HUDEP-2 (cell line): ENCODE measurements at regions not wholly inside any gene's neighbourhood (a gene's known extent, or its start where the extent isn't known, plus 50 kb on each side); places are given as distances from the start of the nearest gene placed in this dataset.
"Not testable (repeated sequence)": the region's sequence is repeated elsewhere in the genome, so short reads cannot be mapped to it uniquely, and the experiment has no call there.

Experiments used
- DNase-seq, 76 experiments: peaks; one replicate each; lab custom pipeline; 2025; ENCODE audit not compliant: unreplicated experiment in 76 of 76; lab: John Stamatoyannopoulos, UW

DNA sequence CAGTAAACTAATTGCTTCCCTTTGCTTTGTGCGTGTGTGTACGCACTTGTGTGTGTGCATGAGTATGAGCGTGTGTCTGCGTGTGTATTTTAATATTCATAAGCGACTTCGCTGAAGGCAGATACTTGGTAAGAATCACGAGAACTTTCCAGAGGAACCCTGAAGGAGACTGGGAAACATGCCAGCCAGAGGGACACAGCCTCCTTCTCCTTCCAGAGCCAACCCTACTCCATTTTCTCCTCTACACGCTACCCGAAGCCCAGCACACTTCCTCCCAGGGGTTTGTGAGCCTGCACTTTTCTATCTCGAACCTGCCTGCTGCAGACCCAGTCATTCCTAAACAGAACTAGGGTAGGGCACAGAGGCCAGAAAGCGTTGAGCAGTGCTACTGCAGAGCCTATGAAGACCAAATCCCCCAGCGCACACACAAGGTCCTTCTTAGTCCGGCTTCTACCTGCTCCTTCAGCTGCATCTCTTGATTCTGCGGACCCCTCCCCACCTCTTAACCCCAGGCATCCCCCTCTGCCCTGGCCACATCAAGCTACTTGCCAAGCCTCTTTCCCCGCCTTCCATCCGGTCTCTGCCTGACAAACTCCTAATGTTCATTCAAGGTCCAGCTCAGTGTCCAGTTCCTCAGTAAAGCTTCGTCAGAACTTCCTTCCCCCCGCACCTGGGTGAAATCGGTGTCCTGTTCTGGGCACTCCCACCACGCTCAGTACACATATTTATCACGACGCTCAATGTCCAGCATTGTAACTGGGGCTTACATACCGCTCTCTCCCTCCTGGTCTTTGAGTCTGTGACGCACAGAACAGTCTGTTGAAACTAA is 191.8 kb downstream of the FAM43A start:
- DNase-seq: no peak

DNA sequence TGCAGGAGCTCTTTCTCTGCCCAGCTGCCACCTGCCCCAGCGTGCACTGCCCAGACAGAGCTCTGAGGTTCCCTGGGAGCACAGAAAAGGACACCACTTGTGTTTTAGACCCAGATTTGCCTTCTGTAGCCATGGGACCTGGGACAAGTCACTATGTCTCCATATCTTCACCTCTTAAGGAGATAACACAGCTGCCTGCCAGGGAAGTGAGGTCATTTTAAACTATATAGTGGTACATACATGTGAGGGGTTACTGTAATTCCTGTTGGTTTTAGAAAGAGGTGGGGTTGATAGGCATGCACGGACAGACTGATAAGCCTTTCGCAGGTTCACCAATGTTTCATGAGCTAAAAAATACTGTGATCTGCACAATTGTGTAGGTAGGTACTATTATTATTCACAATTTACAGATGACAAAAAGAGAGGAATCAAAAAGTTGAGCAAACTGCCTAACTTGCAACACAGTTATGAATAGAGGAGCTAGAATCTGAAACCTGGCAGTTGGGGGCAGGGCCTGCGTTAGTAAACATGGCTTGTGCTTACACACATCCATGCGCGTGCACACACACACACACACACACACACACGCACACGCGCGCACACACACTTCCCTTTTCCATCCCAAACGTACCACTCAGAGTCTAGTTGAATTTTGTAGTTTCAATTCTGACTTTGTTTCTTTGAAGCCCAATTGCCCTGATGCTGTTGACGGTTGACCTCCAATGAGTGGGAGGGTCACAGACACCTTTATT is 193.6 kb downstream of the FAM43A start:
- no peak for DNase-seq

DNA sequence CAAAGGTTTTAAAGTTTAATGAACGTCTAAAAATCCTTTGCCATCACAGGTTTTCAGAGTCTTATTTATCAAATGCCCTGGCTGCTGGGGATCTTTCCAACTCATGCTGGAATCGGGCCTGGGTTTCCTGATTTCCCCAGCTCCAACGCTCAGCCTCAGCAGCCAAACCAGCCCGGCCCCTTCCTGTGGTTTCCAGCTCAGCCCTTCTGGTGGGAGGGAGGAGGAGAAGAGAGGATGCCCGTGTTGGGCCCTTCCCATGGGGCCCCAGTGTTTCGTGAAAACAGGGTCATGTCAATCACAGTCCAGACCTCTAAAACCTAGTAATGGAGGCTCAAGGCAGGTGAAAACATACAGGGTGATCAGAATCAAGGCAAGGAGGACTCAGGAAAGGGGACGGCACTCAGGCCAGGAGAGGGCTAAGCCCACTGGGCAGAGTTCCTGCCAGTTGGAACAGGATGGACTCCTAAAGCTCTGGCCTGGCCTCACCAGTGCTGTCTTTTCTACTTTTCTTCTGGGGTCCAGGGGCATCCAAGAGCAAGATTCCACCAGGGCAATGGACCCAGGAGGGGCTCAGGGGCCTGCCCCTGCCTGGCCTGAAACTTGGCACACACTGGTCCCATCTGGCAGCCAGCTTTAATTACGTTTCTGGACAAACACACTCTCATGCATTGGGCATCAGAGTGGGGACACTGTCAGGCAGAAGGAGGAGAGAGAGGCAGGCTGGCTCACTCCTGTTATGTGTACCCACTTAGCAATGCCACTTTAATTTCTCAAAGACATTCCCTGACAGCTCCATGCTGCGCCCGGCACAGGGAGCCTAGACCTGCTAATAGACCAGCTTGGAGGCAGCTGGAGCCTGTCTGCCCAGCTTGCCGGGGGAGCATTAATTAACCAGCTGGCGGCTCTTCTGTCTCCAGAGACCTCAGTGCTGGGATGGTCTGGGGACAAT is 194.6 kb downstream of the FAM43A start:
- no peak for DNase-seq

DNA sequence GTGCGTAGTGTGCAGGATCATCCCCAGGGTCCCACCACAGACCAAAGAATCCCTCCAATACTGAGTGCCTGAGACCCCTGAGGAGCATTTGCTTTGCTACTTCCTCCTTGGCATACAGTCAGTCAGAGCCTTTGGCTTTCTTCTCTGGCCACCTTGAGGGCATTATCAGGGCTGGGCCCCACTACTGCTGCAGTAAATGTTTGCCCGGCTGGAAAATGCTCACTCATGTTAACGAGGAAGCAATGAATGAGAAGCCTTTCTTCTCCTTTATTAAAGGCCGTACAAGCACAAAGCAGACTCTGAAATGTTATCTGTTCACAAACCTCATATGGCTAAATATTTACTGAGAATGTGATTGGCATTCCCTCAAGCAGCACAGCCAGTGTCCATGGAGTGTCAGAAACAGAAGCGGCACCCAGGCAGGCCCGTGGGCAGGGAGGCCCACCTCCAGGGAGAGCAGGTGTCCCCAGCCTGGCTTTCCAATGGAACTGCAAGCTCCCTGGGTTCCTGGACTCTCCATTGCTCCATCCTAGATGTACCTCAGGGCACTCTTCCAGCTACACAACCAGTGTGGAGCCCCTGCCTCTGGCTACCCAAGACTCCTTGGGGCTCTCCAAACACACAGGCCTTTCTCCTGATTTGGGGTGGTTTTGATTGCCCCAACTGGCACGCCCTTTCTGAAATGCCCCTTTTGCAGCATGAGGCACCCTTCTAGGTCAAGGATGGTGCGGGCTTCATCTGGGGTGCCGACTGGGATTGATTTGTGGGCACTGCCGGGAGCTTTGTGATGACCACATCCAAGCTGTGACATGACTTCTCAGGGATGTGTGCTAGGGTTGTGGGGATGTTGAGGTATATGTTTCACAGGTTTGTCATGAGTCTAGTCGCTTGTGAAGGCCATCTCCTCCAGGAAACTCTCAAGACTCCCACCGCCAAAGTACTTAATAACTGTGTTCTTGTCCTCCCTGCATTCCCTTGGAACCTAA is 195.6 kb downstream of the FAM43A start:
- DNase-seq: no peak

DNA sequence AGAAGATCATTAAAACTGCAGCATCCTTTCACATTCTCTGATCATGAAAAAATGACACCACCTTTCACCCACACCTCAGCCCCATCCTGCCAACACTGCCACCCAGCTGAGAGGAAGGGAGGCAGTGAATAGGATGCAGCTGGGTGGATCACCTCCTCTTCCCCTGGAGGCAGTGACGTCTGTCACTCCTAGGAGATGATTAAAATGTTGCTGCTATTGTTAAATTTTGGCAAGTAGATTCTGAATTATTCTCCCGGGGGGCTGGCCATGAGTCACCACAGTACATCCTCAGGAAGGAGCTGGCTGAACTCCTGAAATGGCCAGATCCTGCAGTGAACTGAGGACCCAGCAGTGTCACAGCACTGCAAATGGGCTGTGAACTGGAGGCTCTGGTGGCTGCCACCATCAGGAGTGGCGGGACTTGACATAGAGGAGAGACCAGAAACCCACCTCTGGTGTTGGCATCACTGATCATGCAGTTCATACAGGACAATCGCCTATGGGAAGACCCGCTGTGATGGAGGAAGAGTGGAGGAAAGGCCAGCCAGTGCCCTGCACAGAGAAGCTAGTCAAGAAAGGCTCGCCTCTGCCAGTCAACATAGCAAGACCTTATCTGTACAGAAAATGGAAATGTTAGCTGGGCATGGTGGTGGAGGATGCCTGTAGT is 199.1 kb downstream of the FAM43A start:
- DNase-seq: no peak

DNA sequence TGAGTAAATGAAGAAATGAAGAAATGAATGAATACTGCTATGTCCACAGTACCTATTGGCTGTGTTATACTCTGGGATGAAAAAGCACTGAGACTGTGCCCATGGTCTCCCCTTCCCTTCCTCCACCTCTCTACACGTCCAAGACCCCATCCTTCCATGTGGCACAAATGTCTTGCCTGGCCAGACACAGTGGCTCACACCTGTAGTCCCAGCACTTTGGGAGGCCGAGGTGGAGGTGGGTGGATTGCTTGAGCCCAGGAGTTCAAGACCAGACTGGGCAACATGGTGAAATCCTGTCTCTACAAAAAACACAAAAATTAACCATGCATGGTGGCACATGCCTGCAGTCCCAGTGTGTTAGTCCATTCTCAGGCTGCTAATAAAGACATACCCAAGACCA is 200.1 kb downstream of the FAM43A start:
- DNase-seq: no peak

DNA sequence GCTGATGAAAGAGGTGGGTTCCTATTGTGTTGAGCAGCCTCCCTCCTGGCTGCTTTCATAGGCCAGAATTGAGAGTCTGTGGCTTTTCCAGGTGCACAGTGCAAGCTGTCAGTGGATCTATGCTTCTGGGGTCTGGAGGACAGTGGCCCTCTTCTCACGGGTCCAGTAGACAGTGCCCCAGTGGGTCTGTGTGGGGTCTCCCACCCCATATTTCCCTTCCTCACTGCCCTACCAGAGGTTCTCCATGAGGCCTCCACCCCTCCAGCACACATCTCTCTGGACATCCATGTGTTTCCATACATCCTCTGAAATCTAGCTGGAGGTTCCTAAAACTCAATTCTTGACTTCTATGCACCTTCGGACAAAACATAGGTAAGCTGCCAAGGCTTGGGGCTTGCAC is 201.2 kb downstream of the FAM43A start:
- no peak for DNase-seq

DNA sequence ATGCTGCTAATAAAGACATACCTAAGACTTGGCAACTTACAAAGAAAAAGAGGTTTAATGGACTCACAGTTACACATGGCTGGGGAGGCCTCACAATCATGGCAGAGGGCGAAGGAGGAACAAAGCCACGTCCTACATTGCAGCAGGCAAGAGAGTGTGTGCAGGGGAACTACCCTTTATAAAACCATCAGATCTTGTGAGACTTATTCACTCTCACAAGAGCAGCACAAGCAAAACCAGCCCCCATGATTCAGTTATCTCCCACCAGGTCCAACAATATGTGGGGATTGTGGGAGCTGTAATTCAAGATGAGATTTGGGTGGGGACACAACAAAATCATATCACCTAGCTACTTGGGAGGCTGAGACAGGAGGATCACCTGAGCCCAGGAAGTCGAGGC is 202.4 kb downstream of the FAM43A start:
- DNase-seq: not testable (repeated sequence)

DNA sequence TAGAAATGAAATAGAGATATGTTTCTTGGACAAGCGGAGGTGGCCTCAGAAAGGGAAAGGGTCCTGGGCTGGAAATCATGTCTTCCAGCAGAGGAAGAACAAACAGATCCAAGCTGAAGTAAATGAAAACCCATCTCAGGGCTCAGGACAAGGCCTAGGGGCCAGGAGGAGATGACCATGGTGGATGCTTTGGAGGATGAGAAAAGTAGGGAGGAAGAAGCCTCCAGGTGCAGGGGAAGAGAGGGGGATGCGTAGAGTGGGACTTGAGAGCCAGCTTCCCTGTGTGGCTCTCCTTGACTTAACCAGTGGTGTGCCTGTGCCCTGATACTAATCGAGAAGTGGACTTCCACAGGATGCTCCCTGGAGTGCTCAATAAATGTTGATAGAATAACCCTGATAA is 203.2 kb downstream of the FAM43A start:
- DNase-seq: no peak

DNA sequence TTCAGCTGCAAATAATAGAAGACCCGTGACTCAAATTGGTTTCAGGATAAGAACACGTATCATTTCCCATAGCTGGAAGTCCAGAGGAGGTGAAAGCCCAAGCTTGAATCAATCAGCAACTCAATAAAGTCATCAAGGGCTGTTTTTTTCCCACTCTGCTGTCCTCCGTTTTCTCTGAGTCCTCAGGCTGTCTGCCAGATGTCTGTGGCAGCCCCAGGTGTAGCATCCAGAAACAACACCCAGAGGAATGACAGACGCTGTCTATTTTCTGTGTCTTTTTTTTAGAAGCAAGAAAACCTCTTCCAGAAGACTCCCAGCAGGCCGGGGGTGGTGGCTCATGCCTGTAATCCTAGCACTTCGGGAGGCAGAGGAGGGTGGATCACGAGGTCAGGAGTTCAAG is 204.4 kb downstream of the FAM43A start:
- DNase-seq: no peak

DNA sequence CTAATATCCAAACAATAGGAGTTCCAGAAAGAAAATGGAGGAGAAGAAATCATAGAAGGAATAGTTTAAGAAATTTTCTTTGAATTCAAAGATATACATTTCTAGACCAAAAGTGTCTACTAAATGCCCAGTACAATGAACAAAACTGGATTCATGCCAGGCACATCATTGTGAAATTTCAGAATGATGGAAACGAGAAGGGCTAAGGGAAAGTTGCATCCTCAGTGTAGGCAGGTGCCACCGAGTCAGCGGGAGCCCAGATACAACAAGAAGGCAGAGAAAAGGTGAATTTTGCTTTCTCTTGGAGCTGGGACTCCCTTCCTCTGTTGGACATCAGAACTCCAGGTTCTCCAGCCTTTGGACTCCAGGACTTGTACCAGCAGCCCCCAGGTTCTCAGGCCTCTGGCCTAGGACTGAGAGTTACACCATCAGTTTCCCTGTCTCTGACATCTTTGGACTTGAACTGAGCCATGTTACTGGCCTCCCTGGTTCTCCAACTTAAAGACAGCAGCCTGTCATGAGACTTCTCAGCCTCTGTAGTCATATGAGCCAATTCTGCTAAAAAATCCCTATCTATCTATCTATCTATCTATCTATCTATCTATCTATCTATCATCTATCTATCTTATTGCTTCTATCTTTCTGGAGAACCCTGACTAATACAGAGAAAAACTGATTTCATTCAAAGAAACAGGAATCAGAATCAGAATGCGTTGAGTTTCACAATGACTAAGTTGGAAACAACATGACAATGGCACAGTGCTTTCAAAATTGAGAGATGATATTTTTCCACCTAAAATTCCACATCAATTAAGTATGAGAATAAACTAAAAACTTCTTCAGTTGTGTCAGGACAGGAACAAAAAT is 207.7 kb downstream of the FAM43A start:
- no peak for DNase-seq

DNA sequence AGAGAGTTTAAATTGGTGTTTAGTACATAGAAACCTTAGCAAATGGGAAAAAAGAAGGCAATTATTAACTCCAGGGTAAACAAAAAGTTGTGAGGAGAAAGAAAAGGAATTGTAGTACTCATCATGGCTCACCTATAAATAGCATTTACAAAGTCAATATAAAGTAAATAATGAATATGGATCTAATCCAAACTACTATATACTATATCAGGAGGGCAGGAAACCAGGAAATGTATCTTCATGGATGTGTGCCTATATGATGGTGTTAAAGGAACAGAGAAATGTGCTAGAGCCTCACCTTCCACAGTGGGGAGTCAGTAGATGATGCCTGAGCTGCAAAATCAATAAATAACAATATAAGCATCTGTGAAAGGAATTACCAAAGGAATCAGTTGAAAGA is 208.9 kb downstream of the FAM43A start:
- DNase-seq: no peak

DNA sequence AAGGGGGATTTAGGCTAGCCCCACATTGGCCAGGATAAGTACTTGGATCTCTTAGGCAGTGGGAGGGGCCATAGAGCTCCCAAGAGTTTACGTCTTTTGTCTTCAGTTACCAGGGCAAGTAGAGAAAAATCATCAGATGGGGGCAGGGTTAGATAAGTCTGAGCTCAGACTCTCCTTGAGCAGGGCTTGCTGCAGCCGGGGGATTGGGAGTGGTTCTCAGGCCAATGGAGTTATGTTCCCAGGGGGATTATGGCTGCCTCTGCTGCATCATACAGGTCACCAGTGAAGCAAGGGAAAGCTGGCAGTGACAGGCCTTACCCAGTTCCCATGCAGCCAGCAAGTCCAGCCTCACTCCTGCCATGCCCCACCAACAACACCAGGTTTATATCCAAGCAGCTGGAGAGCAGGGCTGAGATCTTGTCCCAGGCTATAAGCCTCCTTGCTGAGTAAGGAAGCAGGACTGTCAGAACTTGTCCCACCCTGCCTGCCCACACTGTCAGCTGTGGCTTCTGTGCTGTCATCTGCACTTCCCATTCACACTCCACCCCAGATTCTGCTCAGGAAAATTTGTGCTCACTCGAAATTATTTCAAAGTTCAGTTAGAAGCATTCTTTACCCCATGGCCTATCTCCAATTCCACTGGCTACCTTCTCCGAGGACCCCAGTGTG is 215.3 kb downstream of the FAM43A start:
- DNase-seq: no peak

DNA sequence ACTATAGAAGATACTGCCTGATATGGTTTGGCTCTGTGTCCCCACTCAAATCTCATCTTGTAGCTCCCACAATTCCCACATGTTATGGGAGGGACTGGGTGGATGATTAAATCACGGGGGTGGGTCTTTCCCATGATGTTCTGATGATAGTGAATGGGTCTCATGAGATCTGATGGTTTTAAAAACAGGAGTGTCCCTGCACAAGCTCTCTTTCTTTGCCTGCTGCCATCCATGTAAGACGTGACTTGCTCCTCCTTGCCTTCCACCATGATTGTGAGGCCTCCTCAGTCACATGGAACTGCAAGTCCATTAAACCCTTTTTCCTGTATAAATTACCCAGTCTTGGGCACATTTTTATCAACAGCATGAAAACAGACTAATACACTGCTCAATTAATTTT is 217.8 kb downstream of the FAM43A start:
- DNase-seq: not testable (repeated sequence)

DNA sequence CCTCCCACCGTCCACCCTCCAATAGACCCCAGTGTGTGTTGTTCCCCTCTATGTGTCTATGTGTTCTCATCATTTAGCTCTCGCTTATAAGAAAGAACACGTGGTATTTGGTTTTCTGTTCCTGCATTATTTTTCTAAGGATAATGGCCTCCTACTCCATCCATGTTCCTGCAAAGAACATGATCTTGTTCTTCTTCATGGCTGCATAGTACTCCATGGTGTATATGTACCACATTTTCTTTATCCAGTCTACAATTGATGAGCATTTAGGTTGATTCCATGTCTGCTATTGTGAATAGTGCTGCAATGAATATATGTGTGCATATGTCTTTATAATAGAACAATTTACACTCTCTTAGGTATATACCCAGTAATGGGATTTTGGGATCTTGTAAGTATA is 219.3 kb downstream of the FAM43A start:
- not testable (repeated sequence) for DNase-seq

DNA sequence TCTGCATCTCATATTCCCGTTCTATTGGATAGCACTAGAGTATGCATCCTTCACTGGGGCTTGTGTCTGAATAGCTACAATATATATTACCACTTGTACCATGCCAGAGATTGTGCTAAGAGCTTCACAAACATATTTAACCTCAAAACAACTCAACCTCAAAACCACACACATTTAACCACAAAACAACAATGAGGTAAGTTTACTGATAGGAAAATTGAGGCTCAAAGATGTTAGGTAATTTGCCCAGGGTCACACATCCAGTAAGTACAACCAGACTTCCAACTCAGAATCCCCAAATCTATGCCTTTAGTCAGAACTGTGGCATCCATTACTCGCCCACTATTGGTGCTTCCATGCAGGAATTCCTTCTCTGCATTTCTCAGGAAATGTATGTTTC is 220.0 kb downstream of the FAM43A start:
- DNase-seq: no peak

DNA sequence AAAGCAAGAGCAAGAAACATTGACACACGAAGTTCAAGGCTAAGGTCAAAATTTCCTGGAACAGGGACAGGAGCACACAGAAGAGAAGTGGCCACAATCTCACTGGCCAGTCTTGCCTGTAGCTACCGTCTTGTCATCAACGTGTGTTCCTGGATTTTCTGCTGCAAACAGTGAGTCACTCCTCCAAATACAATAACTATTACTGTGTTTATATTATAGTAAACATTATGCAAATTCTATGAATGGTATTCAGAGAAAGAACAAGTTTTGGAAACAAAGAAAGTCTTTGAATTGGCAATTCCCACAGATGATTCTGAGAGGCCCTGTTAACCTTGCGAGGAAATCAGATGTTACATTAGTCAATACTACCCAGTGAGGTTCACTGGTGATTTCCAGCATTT is 220.5 kb downstream of the FAM43A start:
- DNase-seq: no peak
